ENCODE measurements at regions not wholly inside any gene's neighbourhood (a gene's known extent, or its start where the extent isn't known, plus 50 kb on each side); places are given as distances from the start of the nearest gene placed in this dataset.

- TF ChIP-seq CTCF (IDR thresholded peaks at IDR 0.05): no peak
Observed at GRCh38 chr12:114302606-114303315, 103.2 kb downstream of the TBX5 start.

GRCh38 chr12:114302117-114302516, 103.8 kb downstream of the TBX5 start:
- no peak for TF ChIP-seq CTCF (IDR thresholded peaks at IDR 0.05)

GRCh38 chr12:114294303-114294685, 111.7 kb downstream of the TBX5 start:
- no peak for TF ChIP-seq CTCF (IDR thresholded peaks at IDR 0.05)

- no peak for TF ChIP-seq CTCF (IDR thresholded peaks at IDR 0.05)
Observed at GRCh38 chr12:114293571-114294302, 112.2 kb downstream of the TBX5 start.

- TF ChIP-seq CTCF (IDR thresholded peaks at IDR 0.05): no peak
Observed at GRCh38 chr12:114293073-114293472, 112.9 kb downstream of the TBX5 start.

GRCh38 chr12:114291389-114292060, 114.4 kb downstream of the TBX5 start:
- no peak for TF ChIP-seq CTCF (IDR thresholded peaks at IDR 0.05)

GRCh38 chr12:114287821-114288525, 118.0 kb downstream of the TBX5 start:
- no peak for TF ChIP-seq CTCF (IDR thresholded peaks at IDR 0.05)

Data from LNCAP (cell line).